Testis (tissue), 2 donors: ENCODE measurements at regions not wholly inside any gene's neighbourhood (a gene's known extent, or its start where the extent isn't known, plus 50 kb on each side); places are given as distances from the start of the nearest gene placed in this dataset.

Experiments used
- POLR2A ChIP-seq: fragments of 450-650 bp; IDR thresholded peaks from one replicate; pipeline ENCODE4 v1.6.1; 2017; ENCODE audit warnings: antibody characterized with exemption, mild to moderate bottlenecking, moderate library complexity
- TF ChIP-seq, protein P1 (sequence below), 3 experiments: fragments of 450-650 bp in 2 of 3; fragments of 200-600 bp in 1 of 3; sonication (generic) in 1 of 3; IDR thresholded peaks; one replicate each; pipeline ENCODE4 v1.5.1; 2016 to 2019; ENCODE audit warnings: antibody characterized with exemption in 3 of 3, mild to moderate bottlenecking in 2 of 3, moderate library complexity in 1 of 3

DNA sequence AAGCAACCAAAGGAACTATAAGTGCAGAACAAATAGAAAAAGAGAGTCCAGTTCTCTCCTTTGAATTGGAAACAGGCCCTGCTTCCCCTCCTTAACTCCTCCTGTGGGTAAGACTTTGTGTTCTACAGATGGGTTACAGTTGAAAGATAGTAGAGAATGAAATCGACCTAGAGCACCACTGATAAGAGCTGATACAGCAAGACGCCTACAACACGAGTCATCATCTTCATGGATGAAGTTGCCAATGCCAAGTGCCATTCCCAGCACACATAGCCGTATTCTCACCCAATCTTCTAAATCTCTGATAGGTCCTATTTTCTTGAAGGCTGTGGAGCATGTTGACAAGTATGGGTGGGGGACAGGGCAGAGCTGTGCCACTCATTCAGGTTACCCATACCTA is 99.8 kb upstream of the CAMK1G start:
- TF ChIP-seq, protein P1, sequence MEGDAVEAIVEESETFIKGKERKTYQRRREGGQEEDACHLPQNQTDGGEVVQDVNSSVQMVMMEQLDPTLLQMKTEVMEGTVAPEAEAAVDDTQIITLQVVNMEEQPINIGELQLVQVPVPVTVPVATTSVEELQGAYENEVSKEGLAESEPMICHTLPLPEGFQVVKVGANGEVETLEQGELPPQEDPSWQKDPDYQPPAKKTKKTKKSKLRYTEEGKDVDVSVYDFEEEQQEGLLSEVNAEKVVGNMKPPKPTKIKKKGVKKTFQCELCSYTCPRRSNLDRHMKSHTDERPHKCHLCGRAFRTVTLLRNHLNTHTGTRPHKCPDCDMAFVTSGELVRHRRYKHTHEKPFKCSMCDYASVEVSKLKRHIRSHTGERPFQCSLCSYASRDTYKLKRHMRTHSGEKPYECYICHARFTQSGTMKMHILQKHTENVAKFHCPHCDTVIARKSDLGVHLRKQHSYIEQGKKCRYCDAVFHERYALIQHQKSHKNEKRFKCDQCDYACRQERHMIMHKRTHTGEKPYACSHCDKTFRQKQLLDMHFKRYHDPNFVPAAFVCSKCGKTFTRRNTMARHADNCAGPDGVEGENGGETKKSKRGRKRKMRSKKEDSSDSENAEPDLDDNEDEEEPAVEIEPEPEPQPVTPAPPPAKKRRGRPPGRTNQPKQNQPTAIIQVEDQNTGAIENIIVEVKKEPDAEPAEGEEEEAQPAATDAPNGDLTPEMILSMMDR (IDR thresholded peaks at IDR 0.05) = no peak
- TF ChIP-seq POLR2A = no peak
